OCI-LY1 (cell line): ENCODE measurements at regions not wholly inside any gene's neighbourhood (a gene's known extent, or its start where the extent isn't known, plus 50 kb on each side); places are given as distances from the start of the nearest gene placed in this dataset.

Experiments
- H2AFZ ChIP-seq: fragments of 200-600 bp; sonication (generic), shearing (Covaris generic); 2 replicates; pipeline ENCODE4 v1.6.0; 2014; ENCODE audit warnings: antibody characterized with exemption, mild to moderate bottlenecking, low read length
- H3F3A ChIP-seq: fragments of 200-600 bp; sonication (generic), shearing (Covaris generic); 2 replicates; pipeline ENCODE4 v1.6.0; 2014; ENCODE audit warnings: mild to moderate bottlenecking, antibody characterized with exemption, low read length, moderate library complexity; ENCODE audit not compliant: insufficient read depth
- H3K27ac ChIP-seq: fragments of 200-600 bp; sonication (generic); 2 replicates; pipeline ENCODE4 v1.5.1; 2014; ENCODE audit warnings: low read length, mixed run types, mild to moderate bottlenecking, low read depth; ENCODE audit not compliant: poor library complexity, severe bottlenecking
- H3K27me3 ChIP-seq: fragments of 200-600 bp; sonication (generic); 2 replicates; pipeline ENCODE4 v1.6.0; 2014; ENCODE audit warnings: antibody characterized with exemption, mild to moderate bottlenecking, low read length, moderate library complexity; ENCODE audit not compliant: insufficient read depth
- H3K36me3 ChIP-seq: fragments of 200-600 bp; sonication (generic); 2 replicates; pipeline ENCODE4 v1.6.1; 2014; ENCODE audit warnings: mild to moderate bottlenecking, antibody characterized with exemption, low read length, moderate library complexity, mixed read lengths; ENCODE audit not compliant: insufficient read depth
- H3K4me1 ChIP-seq: fragments of 200-600 bp; sonication (generic); 2 replicates; pipeline ENCODE4 v1.5.1; 2014; ENCODE audit warnings: mild to moderate bottlenecking, low read length, moderate library complexity; ENCODE audit not compliant: insufficient read depth, severe bottlenecking
- H3K4me2 ChIP-seq: fragments of 200-600 bp; sonication (generic), shearing (Covaris generic); 2 replicates; pipeline ENCODE4 v1.6.1; 2014; ENCODE audit warnings: low read length
- H3K4me3 ChIP-seq: fragments of 200-600 bp; sonication (generic); 2 replicates; pipeline ENCODE4 v1.5.1; 2014; ENCODE audit warnings: low read length, low read depth, mild to moderate bottlenecking, mixed read lengths; ENCODE audit not compliant: poor library complexity, severe bottlenecking
- H3K79me2 ChIP-seq: fragments of 200-600 bp; shearing (Covaris generic); 2 replicates; pipeline ENCODE4 v1.6.1; 2016; ENCODE audit warnings: mixed run types, low read length, mixed read lengths; ENCODE audit not compliant: insufficient read depth
- H3K9ac ChIP-seq: fragments of 200-600 bp; sonication (generic), shearing (Covaris generic); 2 replicates; pipeline ENCODE4 v1.6.1; 2014; ENCODE audit warnings: mild to moderate bottlenecking, low read length, mixed read lengths
- H3K9me2 ChIP-seq: fragments of 200-600 bp; sonication (generic), shearing (Covaris generic); 2 replicates; pipeline ENCODE4 v1.6.1; 2014; ENCODE audit warnings: low read depth, mild to moderate bottlenecking, low read length, mixed read lengths
- H3K9me3 ChIP-seq: fragments of 200-600 bp; shearing (Covaris generic); 2 replicates; pipeline ENCODE4 v1.6.1; 2014; ENCODE audit warnings: low read length, mixed read lengths
- H4K20me1 ChIP-seq: fragments of 200-600 bp; sonication (generic), shearing (Covaris generic); 2 replicates; pipeline ENCODE4 v1.6.0; 2016; ENCODE audit warnings: mild to moderate bottlenecking, low read length; ENCODE audit not compliant: insufficient read depth
- CTCF ChIP-seq: fragments of 200-600 bp; sonication (generic), shearing (Covaris generic); IDR thresholded peaks from 2 replicates; pipeline ENCODE4 v1.5.1; 2017; ENCODE audit warnings: mild to moderate bottlenecking, antibody characterized with exemption, low read length, moderate library complexity, mixed read lengths
- EZH2 ChIP-seq: fragments of 200-600 bp; sonication (generic), shearing (Covaris generic); IDR thresholded peaks from 2 replicates; pipeline ENCODE4 v1.8.0; 2017; ENCODE audit warnings: borderline replicate concordance, mixed run types, mild to moderate bottlenecking, antibody characterized with exemption, low read length, moderate library complexity, mixed read lengths

- Histone ChIP-seq H2AFZ (no peak overlapping the region), H3K36me3 (no peaks in the 10 kb centered on the region), H3K27ac (no peak overlapping the region), H3K4me1 (no peaks in the 10 kb centered on the region), H3K9ac (no peak overlapping the region), H3K4me3 (no peak overlapping the region), H4K20me1 (no peaks in the 10 kb centered on the region), H3F3A (no peaks in the 10 kb centered on the region), H3K9me3 (no peaks in the 10 kb centered on the region), H3K27me3 (no peaks in the 10 kb centered on the region), H3K79me2 (no peaks in the 10 kb centered on the region), H3K9me2 (no peaks in the 10 kb centered on the region), H3K4me2 (no peak overlapping the region)
- no peak for TF ChIP-seq CTCF
- TF ChIP-seq EZH2, result no peak
Measured at GRCh38 chr2:192292478-192292877, 97.7 kb upstream of the TMEFF2 start.

GRCh38 chr2:192288295-192288694, 93.6 kb upstream of the TMEFF2 start:
- H3K4me2 ChIP-seq, result no peak overlapping the region
- no peak for TF ChIP-seq CTCF
- TF ChIP-seq EZH2, result no peak
- no peaks in the 10 kb centered on the region for H3K4me1 ChIP-seq
- no peak overlapping the region for H2AFZ ChIP-seq
- H3K4me3 ChIP-seq, result no peak overlapping the region
- no peaks in the 10 kb centered on the region for H3K27me3 ChIP-seq
- no peak overlapping the region for H3K27ac ChIP-seq
- no peak overlapping the region for H3K9ac ChIP-seq
- H3K36me3 ChIP-seq, result no peaks in the 10 kb centered on the region
- no peaks in the 10 kb centered on the region for H4K20me1 ChIP-seq
- no peaks in the 10 kb centered on the region for H3K79me2 ChIP-seq
- no peaks in the 10 kb centered on the region for H3K9me2 ChIP-seq
- no peaks in the 10 kb centered on the region for H3K9me3 ChIP-seq
- no peaks in the 10 kb centered on the region for H3F3A ChIP-seq

GRCh38 chr2:192286093-192286701, 91.5 kb upstream of the TMEFF2 start:
- Histone ChIP-seq H3K4me1 (no peaks in the 10 kb centered on the region), H3K9me2 (no peaks in the 10 kb centered on the region), H3K9me3 (no peaks in the 10 kb centered on the region), H4K20me1 (no peaks in the 10 kb centered on the region), H3K4me2 (no peak overlapping the region), H3K4me3 (no peak overlapping the region), H3K27ac (no peak overlapping the region), H3K79me2 (no peaks in the 10 kb centered on the region), H3K9ac (no peak overlapping the region), H3K27me3 (no peaks in the 10 kb centered on the region), H3K36me3 (no peaks in the 10 kb centered on the region), H2AFZ (no peak overlapping the region), H3F3A (no peaks in the 10 kb centered on the region)
- no peak for TF ChIP-seq EZH2
- peak; percentile 35; the same call in 1 of the 2 replicates for TF ChIP-seq CTCF
